Bronchial epithelial cell (primary cell): ENCODE measurements at regions not wholly inside any gene's neighbourhood (a gene's known extent, or its start where the extent isn't known, plus 50 kb on each side); places are given as distances from the start of the nearest gene placed in this dataset.

Experiments
- DNase-seq: peaks from one replicate; pipeline ENCODE4 v3.0.0-alpha.2; 2010; ENCODE audit warnings: low read depth
- FAIRE-seq: peaks from 2 replicates; lab custom pipeline; 2011; peaks lifted over from hg19 to GRCh38; lab: Jason Lieb, UNC
- H3K27me3 ChIP-seq: 2 replicates; pipeline ENCODE4 v1.5.1; 2011; ENCODE audit warnings: low read length; ENCODE audit not compliant: control insufficient read depth, insufficient read depth
- H3K36me3 ChIP-seq: 2 replicates; pipeline ENCODE4 v1.5.1; 2011; ENCODE audit warnings: low read length; ENCODE audit not compliant: control insufficient read depth, insufficient read depth
- H3K4me3 ChIP-seq: 2 replicates; pipeline ENCODE4 v1.5.1; 2011; ENCODE audit warnings: mild to moderate bottlenecking, low read depth, low read length, control low read depth
- TF ChIP-seq, protein P1 (sequence below): IDR thresholded peaks from 2 replicates; pipeline ENCODE4 v1.5.1; 2011; ENCODE audit warnings: mild to moderate bottlenecking, moderate library complexity, low read length, control low read depth, inconsistent platforms; ENCODE audit not compliant: insufficient read depth, severe bottlenecking

DNA sequence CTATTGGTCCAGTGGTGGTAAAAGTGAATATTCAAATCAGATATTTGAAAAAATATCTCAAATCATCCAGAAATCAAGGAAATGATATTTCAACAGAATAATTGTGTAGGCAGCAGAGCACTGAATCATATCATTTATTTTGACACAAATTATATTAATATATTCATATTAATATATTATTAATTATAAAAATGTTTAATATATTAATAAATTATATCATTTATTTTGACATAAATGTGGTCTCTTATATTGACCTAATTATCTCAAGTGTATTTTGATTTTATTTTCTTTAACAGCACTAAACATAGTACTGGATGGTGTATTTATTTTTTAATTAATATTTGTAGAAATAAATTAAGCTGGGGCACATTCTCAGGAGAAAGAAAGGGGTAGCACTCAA is 257.7 kb upstream of the THBS1 start:
- FAIRE-seq, result no peak

DNA sequence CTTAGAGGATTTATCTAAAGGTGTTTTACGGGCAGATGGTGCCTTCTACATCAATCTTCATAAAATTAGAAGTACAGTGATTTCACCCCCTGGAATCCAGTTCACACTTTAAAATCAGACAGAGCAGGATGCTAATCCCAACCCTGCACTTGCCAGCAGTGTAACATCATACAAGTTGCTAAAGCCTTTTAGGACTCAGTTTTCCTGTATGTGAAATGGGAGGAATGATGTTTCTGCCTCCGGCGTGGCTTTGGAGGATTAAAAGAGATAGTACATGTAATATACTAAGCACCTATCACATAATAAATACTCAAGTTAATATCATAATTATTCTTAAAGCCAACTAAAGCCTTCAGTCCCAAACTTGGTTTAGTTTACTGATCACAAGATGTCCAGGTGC is 257.2 kb upstream of the THBS1 start:
- TF ChIP-seq, protein P1, sequence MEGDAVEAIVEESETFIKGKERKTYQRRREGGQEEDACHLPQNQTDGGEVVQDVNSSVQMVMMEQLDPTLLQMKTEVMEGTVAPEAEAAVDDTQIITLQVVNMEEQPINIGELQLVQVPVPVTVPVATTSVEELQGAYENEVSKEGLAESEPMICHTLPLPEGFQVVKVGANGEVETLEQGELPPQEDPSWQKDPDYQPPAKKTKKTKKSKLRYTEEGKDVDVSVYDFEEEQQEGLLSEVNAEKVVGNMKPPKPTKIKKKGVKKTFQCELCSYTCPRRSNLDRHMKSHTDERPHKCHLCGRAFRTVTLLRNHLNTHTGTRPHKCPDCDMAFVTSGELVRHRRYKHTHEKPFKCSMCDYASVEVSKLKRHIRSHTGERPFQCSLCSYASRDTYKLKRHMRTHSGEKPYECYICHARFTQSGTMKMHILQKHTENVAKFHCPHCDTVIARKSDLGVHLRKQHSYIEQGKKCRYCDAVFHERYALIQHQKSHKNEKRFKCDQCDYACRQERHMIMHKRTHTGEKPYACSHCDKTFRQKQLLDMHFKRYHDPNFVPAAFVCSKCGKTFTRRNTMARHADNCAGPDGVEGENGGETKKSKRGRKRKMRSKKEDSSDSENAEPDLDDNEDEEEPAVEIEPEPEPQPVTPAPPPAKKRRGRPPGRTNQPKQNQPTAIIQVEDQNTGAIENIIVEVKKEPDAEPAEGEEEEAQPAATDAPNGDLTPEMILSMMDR, result no peak
- FAIRE-seq, result no peak
- DNase-seq, result no peak
- H3K4me3 ChIP-seq, result no peak overlapping the region
- no peaks in the 10 kb centered on the region for H3K27me3 ChIP-seq
- no peaks in the 10 kb centered on the region for H3K36me3 ChIP-seq

More for the DNA sequence above, 257.7 kb upstream of the THBS1 start:
- Histone ChIP-seq H3K4me3 (no peak overlapping the region), H3K27me3 (no peaks in the 10 kb centered on the region), H3K36me3 (no peaks in the 10 kb centered on the region)
- no peak for DNase-seq
- TF ChIP-seq, protein P1, result no peak

DNA sequence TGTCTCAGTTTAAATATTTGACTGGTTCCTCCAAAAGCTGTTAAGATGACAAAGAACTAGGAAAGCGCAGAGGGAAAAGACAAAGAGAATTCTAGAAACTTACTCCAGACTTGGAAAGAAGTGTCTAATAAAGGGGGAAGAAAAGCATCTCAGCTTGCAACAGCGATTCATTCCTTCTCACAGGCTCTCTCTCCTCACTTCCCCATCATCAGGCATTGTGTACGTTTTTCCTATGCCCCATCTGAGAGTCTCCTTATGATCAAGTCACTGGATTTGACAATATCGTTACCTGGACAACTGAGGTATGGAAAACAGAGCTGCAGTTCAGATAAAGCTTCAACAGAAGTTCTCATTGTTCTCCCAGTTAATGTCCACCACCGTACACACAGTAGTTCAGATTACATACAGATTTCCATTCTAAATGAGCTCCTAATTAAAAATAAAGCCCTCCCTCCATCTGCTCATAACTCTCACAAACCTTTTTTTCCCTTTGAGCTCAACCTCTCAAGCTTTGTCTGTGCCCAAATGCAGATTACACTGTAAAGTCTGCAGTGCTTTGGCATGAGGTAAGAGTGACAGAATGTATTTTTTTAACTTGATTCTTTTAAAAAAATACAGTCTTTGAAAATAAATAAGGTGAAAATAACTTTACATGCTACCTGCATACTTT is 254.4 kb upstream of the THBS1 start:
- Histone ChIP-seq H3K4me3 (no peak overlapping the region), H3K36me3 (no peaks in the 10 kb centered on the region), H3K27me3 (no peaks in the 10 kb centered on the region)
- DNase-seq, result no peak
- FAIRE-seq, result no peak
- TF ChIP-seq, protein P1, result no peak

DNA sequence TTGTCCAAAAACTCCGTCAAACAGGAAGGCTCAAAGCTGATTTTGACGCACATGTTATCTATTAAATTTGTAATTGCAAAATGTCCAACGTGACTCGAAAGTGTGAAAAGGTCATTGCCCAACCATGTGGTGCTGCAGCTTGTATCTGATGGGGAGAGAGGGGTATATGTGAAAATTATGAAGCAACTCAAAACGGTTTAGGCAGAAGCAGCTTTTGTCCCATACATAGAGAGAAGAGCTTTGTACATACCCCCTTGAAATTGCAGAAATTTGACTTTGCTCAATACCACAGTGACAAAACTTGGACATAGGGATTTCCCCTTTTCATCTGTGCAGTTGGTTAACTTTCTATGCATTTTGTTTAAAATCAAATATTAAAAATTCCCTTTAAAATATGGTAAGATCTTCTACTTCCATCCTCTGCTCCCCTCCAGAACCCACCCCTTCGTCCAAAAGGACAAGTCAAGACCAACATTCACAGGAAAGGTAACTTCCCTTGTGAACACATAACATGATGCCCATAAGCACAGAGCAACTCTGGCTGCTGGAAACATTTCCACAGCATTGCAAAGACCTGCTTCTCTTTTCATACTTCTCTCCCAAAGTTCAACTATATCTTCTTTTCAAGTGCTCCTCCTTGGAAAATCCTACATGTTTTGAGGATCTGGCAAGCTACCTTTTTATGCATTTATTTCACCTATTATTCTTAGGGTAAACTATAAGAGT is 253.7 kb upstream of the THBS1 start:
- FAIRE-seq, result no peak
- H3K27me3 ChIP-seq, result no peaks in the 10 kb centered on the region
- no peak for DNase-seq
- TF ChIP-seq, protein P1, result no peak
- no peak overlapping the region for H3K4me3 ChIP-seq
- H3K36me3 ChIP-seq, result no peaks in the 10 kb centered on the region

DNA sequence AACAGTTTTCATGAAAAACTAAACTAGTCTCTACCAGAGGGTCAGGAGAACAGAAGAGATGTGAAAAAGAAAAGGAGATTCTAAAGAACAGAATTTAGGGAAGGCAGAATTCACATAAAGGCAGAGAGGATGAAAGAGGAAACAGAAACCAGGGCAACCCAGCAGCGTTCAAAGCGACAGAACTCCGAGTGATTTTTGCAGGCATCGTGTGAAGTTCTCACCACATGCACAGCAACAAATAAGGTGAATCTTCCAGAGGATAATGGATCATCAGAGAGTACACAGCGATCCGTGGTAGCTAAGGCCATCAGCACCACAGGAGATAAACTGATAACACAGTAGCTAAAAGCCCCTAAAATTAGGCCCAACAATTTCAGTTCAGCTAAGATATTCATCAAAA is 250.8 kb upstream of the THBS1 start:
- Histone ChIP-seq H3K36me3 (no peaks in the 10 kb centered on the region), H3K4me3 (no peak overlapping the region), H3K27me3 (no peaks in the 10 kb centered on the region)
- DNase-seq, result no peak
- FAIRE-seq, result peak; percentile 28
- TF ChIP-seq, protein P1, result no peak
